ENCODE measurements at regions not wholly inside any gene's neighbourhood (a gene's known extent, or its start where the extent isn't known, plus 50 kb on each side); places are given as distances from the start of the nearest gene placed in this dataset.

DNA sequence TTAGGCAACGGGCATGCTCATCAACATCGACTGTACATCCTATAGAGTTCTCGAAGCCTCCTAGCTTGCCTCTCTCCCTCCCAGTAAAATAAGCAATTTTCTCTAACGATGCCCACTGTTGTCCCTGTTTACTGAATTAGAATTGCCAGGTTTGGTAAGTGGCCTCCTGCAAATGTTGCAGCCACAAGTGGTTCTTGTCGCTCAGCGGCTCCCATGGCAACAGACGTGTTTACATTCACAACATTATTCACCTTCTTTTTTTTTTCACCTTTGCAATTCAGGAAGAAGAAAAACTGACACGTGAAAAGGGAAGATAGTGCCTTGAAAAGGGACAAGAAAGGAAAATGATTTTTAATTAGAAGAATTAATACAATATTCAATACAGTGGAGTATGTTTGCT lies 100.9 kb upstream of the PKP2 start:
- TF ChIP-seq, protein P1, sequence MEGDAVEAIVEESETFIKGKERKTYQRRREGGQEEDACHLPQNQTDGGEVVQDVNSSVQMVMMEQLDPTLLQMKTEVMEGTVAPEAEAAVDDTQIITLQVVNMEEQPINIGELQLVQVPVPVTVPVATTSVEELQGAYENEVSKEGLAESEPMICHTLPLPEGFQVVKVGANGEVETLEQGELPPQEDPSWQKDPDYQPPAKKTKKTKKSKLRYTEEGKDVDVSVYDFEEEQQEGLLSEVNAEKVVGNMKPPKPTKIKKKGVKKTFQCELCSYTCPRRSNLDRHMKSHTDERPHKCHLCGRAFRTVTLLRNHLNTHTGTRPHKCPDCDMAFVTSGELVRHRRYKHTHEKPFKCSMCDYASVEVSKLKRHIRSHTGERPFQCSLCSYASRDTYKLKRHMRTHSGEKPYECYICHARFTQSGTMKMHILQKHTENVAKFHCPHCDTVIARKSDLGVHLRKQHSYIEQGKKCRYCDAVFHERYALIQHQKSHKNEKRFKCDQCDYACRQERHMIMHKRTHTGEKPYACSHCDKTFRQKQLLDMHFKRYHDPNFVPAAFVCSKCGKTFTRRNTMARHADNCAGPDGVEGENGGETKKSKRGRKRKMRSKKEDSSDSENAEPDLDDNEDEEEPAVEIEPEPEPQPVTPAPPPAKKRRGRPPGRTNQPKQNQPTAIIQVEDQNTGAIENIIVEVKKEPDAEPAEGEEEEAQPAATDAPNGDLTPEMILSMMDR (IDR thresholded peaks at IDR 0.05) = no peak
- no peak for TF ChIP-seq POLR2A (IDR thresholded peaks at IDR 0.05)
